Mucosa of stomach (tissue), 1 donor: ENCODE measurements at regions not wholly inside any gene's neighbourhood (a gene's known extent, or its start where the extent isn't known, plus 50 kb on each side); places are given as distances from the start of the nearest gene placed in this dataset.

Experiments
- H3K27me3 ChIP-seq: one replicate; pipeline ENCODE4 v1.7.0; 2013; ENCODE audit warnings: mild to moderate bottlenecking, low read length; ENCODE audit not compliant: control insufficient read depth, insufficient read depth
- H3K36me3 ChIP-seq: one replicate; pipeline ENCODE4 v1.7.0; 2013; ENCODE audit warnings: low read length; ENCODE audit not compliant: control insufficient read depth, insufficient read depth
- H3K4me1 ChIP-seq: one replicate; pipeline ENCODE4 v1.7.0; 2013; ENCODE audit warnings: mild to moderate bottlenecking, low read length; ENCODE audit not compliant: control insufficient read depth, insufficient read depth
- H3K4me3 ChIP-seq: one replicate; pipeline ENCODE4 v1.7.0; 2013; ENCODE audit warnings: low read length
- H3K9ac ChIP-seq: one replicate; pipeline ENCODE4 v1.7.0; 2013; ENCODE audit warnings: mild to moderate bottlenecking, low read length, moderate library complexity
- H3K9me3 ChIP-seq: one replicate; pipeline ENCODE4 v1.7.0; 2013; ENCODE audit warnings: mild to moderate bottlenecking, low read length, moderate library complexity; ENCODE audit not compliant: control insufficient read depth
- donor health status: Pancreatic carcinoma.

- peaks cover 5% of the 10 kb centered on the region for H3K4me1 ChIP-seq
- H3K9ac ChIP-seq, result no peak overlapping the region
- H3K4me3 ChIP-seq, result no peak overlapping the region
- H3K9me3 ChIP-seq, result no peaks in the 10 kb centered on the region
- no peaks in the 10 kb centered on the region for H3K36me3 ChIP-seq
- H3K27me3 ChIP-seq, result no peaks in the 10 kb centered on the region
Measured at GRCh38 chr2:60070196-60070595, 483.3 kb downstream of the BCL11A start.

DNA sequence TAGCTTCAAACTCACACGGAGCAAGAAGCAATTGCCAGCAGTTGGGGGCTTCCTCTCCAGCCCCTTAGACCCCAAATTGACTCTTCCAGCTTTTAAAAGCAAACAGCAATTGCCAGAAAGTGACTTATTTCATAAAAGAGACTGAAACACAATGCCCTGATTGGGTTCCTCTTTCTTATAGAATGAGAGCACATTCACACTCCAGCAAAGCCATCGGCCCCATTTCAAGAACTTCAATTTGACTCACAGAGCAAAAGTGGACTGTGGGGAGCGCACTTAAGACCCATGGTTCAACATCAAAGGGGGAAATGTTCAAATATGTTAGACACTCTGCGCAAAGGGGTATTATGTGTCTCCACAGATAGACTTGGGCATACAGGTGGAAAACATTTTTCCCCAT, 484.7 kb downstream of the BCL11A start:
- H3K36me3 ChIP-seq, result no peaks in the 10 kb centered on the region
- no peak overlapping the region for H3K9ac ChIP-seq
- no peaks in the 10 kb centered on the region for H3K9me3 ChIP-seq
- H3K4me1 ChIP-seq, result peaks cover 5% of the 10 kb centered on the region
- H3K27me3 ChIP-seq, result no peaks in the 10 kb centered on the region
- H3K4me3 ChIP-seq, result no peak overlapping the region

DNA sequence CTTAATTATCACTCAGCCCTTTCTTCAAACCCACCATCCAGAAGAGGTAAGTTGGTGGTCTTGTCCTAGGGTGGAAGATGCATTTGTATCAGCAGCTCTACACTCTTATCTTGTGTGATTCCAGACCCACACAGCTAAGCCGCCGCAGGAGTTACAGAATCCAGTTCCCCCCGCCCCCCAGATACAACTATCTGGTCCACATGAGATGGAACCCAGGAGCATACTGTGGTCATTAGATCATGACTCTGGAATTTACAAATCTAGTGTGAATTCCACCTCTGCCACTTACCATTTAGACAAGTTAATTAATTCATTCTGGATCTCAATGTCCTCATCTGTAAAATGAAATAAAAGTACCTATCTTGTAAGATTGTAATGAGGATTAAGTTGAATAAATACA, 486.4 kb downstream of the BCL11A start:
- H3K27me3 ChIP-seq, result no peaks in the 10 kb centered on the region
- H3K9ac ChIP-seq, result no peak overlapping the region
- H3K4me1 ChIP-seq, result peaks cover 5% of the 10 kb centered on the region
- H3K36me3 ChIP-seq, result no peaks in the 10 kb centered on the region
- H3K9me3 ChIP-seq, result no peaks in the 10 kb centered on the region
- H3K4me3 ChIP-seq, result no peak overlapping the region

GRCh38 chr2:60066096-60066839, 487.2 kb downstream of the BCL11A start:
- no peak overlapping the region for H3K4me3 ChIP-seq
- no peak overlapping the region for H3K9ac ChIP-seq
- H3K4me1 ChIP-seq, result peaks cover 5% of the 10 kb centered on the region
- H3K36me3 ChIP-seq, result no peaks in the 10 kb centered on the region
- H3K27me3 ChIP-seq, result no peaks in the 10 kb centered on the region
- no peaks in the 10 kb centered on the region for H3K9me3 ChIP-seq

- no peak overlapping the region for H3K4me3 ChIP-seq
- peaks cover under 1% of the 10 kb centered on the region for H3K4me1 ChIP-seq
- no peaks in the 10 kb centered on the region for H3K27me3 ChIP-seq
- no peak overlapping the region for H3K9ac ChIP-seq
- H3K9me3 ChIP-seq, result no peaks in the 10 kb centered on the region
- H3K36me3 ChIP-seq, result no peaks in the 10 kb centered on the region
Measured at GRCh38 chr2:60064687-60065389, 488.6 kb downstream of the BCL11A start.

DNA sequence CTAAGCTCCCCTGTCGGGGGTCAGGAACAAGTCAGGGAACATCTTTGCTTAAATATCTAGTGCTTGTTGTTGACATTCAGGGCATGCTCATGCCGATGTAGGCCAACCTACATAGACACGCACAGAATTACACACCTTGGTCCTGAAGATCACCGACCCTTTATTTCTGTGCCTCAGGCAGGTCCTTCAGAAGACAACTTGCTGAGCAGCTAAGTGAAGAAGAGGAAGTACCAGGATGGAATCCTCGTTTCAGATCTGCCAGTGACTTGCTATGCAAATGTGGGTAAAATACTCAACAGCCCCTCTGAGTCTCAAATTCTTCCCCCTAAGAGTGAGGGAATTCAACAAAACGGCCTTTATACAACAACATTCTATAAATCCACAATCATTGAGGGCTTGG, 494.7 kb downstream of the BCL11A start:
- H3K9me3 ChIP-seq, result no peaks in the 10 kb centered on the region
- peaks cover 14% of the 10 kb centered on the region for H3K4me1 ChIP-seq
- no peak overlapping the region for H3K9ac ChIP-seq
- H3K27me3 ChIP-seq, result no peaks in the 10 kb centered on the region
- no peak overlapping the region for H3K4me3 ChIP-seq
- H3K36me3 ChIP-seq, result no peaks in the 10 kb centered on the region

- Histone ChIP-seq H3K9ac (no peak overlapping the region), H3K4me3 (no peak overlapping the region), H3K4me1 (peaks cover 25% of the 10 kb centered on the region), H3K9me3 (no peaks in the 10 kb centered on the region), H3K27me3 (no peaks in the 10 kb centered on the region), H3K36me3 (no peaks in the 10 kb centered on the region)
Measured at GRCh38 chr2:60054571-60055340, 498.7 kb downstream of the BCL11A start.

GRCh38 chr2:60053791-60054190, 499.7 kb downstream of the BCL11A start:
- Histone ChIP-seq H3K27me3 (no peaks in the 10 kb centered on the region), H3K36me3 (no peaks in the 10 kb centered on the region), H3K9ac (no peak overlapping the region), H3K4me1 (peaks cover 25% of the 10 kb centered on the region), H3K9me3 (no peaks in the 10 kb centered on the region), H3K4me3 (no peak overlapping the region)

DNA sequence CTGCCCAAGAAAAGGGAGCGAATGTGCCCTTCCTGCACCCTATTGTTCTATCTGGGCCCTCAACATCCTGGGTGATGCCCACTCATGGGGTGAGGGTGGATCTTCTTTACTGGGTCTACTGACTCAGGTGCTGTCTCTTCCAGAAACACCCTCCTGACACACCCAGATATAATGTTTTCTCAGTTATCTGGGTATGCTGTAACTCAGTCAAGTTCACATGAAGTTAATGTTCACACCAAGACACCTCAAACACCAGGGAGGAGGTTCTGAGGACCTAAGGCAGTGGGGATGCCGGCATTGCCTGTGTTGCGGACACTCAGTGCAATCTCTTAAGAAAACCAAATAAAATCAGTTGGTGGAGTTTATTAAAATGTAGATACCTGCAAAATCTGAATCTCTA, 500.9 kb downstream of the BCL11A start:
- no peaks in the 10 kb centered on the region for H3K27me3 ChIP-seq
- no peaks in the 10 kb centered on the region for H3K36me3 ChIP-seq
- no peak overlapping the region for H3K4me3 ChIP-seq
- H3K9ac ChIP-seq, result no peak overlapping the region
- H3K9me3 ChIP-seq, result no peaks in the 10 kb centered on the region
- H3K4me1 ChIP-seq, result peaks cover 25% of the 10 kb centered on the region

DNA sequence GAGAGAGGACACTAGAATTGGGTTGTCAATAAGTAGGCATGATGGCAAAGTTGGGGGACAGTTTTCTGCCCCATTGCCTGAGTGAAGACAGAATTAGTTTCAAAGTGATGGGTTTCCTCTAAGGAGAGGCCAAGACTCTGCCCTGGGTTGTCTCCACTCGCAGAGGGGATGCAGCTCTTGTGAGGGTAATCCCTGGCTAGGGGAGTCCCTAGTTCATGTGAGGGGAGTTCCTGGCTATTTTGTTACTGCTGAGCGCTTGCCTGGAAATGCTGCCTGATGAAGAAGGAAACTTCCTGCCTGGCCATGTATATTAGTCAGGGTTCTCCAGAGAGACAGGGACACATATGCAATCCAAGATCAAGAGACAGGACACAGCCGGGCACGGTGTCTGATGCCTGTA, 501.5 kb downstream of the BCL11A start:
- Histone ChIP-seq H3K27me3 (no peaks in the 10 kb centered on the region), H3K4me1 (peaks cover 25% of the 10 kb centered on the region), H3K9me3 (no peaks in the 10 kb centered on the region), H3K9ac (no peak overlapping the region), H3K4me3 (no peak overlapping the region), H3K36me3 (no peaks in the 10 kb centered on the region)

DNA sequence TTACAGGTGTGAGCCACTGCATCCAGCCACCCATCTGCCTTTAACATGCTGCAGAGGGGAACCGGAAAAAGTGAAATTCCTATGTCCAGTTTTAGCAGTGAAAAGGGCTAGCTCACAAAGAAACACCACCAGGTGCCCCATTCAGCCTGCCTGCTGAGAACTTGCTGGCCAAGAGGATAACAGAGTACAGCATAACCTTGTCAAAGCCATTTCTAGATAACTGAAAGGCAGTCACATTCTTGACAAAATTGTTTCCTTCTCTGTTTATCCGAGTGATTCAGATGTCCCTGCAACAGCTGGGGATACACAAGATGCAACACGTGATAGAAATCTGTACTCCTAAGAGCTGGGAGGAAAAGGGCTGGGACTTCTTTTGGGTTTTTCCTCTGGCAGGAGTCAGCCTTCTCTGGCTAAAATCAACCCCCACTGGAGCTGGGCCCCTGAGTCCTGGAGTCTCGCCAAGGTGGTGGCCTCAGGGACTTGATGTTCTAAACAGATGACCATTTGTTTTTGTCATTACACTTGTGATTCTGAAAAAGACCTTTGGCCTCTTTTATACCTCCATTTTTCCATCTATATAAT, 505.4 kb downstream of the BCL11A start:
- Histone ChIP-seq H3K9me3 (no peaks in the 10 kb centered on the region), H3K4me3 (no peak overlapping the region), H3K9ac (no peak overlapping the region), H3K36me3 (no peaks in the 10 kb centered on the region), H3K27me3 (no peaks in the 10 kb centered on the region), H3K4me1 (peaks cover 3% of the 10 kb centered on the region)

DNA sequence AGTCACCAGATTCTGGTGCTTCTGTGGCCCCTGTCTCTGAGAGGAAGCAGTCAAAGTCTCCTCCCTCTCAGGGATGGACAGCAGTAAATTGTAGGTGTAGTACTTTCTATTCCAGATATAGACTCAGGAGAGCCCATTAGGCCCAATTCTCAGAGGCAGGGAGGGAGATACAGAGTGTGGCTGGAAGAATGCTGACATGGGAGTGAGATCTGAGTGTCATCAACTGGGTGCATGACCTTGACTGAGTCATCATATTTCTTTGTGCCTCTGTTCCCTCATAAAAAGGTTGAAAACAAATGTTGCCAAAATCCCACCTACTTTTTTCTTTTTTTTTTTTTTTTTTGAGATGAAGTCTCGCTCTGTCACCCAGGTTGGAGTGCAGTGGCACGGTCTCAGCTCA, 506.1 kb downstream of the BCL11A start:
- Histone ChIP-seq H3K9ac (no peak overlapping the region), H3K4me1 (no peaks in the 10 kb centered on the region), H3K36me3 (no peaks in the 10 kb centered on the region), H3K27me3 (no peaks in the 10 kb centered on the region), H3K4me3 (no peak overlapping the region), H3K9me3 (no peaks in the 10 kb centered on the region)
